Smooth muscle cell (in vitro differentiated cells): ENCODE measurements at regions not wholly inside any gene's neighbourhood (a gene's known extent, or its start where the extent isn't known, plus 50 kb on each side); places are given as distances from the start of the nearest gene placed in this dataset. TPM values are rescaled to one million over a fixed set of nuclear protein-coding genes. Genes with fewer than 3 reads are reported as not detected.

ENCODE experiments used
- DNase-seq: peaks from one replicate; lab custom pipeline; 2025; ENCODE audit not compliant: unreplicated experiment; lab: John Stamatoyannopoulos, UW
- H2AFZ ChIP-seq: fragments of 200-600 bp; sonication (generic); 2 replicates; pipeline ENCODE4 v1.6.0; 2016; ENCODE audit warnings: antibody characterized with exemption, low read depth, mild to moderate bottlenecking
- H3F3A ChIP-seq: fragments of 200-600 bp; sonication (generic); 2 replicates; pipeline ENCODE4 v1.6.0; 2017; ENCODE audit warnings: antibody characterized with exemption, low read depth
- H3K27ac ChIP-seq: fragments of 200-600 bp; sonication (generic); 2 replicates; pipeline ENCODE4 v1.5.1; 2016; ENCODE audit warnings: low read depth, mild to moderate bottlenecking
- H3K27me3 ChIP-seq: fragments of 200-600 bp; sonication (generic); 2 replicates; pipeline ENCODE4 v1.6.1; 2016; ENCODE audit warnings: low read depth, mild to moderate bottlenecking
- H3K36me3 ChIP-seq: fragments of 200-600 bp; sonication (generic); 2 replicates; pipeline ENCODE4 v1.5.1; 2016; ENCODE audit warnings: low read depth
- H3K4me1 ChIP-seq: fragments of 200-600 bp; sonication (generic); 2 replicates; pipeline ENCODE4 v1.5.1; 2016; ENCODE audit warnings: low read depth
- H3K4me2 ChIP-seq: fragments of 200-600 bp; sonication (generic); 2 replicates; pipeline ENCODE4 v1.6.0; 2016; ENCODE audit warnings: mild to moderate bottlenecking
- H3K4me3 ChIP-seq: fragments of 200-600 bp; sonication (generic); 2 replicates; pipeline ENCODE4 v1.5.1; 2016; ENCODE audit warnings: mild to moderate bottlenecking
- H3K79me2 ChIP-seq: fragments of 200-600 bp; sonication (generic); 2 replicates; pipeline ENCODE4 v1.6.0; 2016; ENCODE audit warnings: low read depth, mild to moderate bottlenecking
- H3K9ac ChIP-seq: fragments of 200-600 bp; sonication (generic); 2 replicates; pipeline ENCODE4 v1.6.0; 2016; ENCODE audit warnings: low read depth
- H3K9me3 ChIP-seq: fragments of 200-600 bp; sonication (generic); replicated peaks from 2 replicates; pipeline ENCODE4 v1.5.1; 2016; ENCODE audit warnings: low read depth
- H4K20me1 ChIP-seq: fragments of 200-600 bp; sonication (generic); 2 replicates; pipeline ENCODE4 v1.6.0; 2016; ENCODE audit warnings: low read depth
- WGBS: methylation state at CpG from one replicate; pipeline ENCODE4 v1.1.7; 2016; ENCODE audit warnings: low lambda C conversion rate; 5-methylcytosine and 5-hydroxymethylcytosine counted together
- small RNA-seq: library from RNA; depleted of rRNA; stranded (forward); fragments of <200 nt; gene quantifications from one replicate; pipeline ENCODE3, GENCODE V24; 2014
- TF ChIP-seq, protein P1 (sequence below): fragments of 200-600 bp; sonication (generic); IDR thresholded peaks from 2 replicates; pipeline ENCODE4 v1.5.1; 2017; ENCODE audit warnings: borderline replicate concordance, mild to moderate bottlenecking, antibody characterized with exemption; ENCODE audit not compliant: insufficient read depth, poor library complexity, severe bottlenecking

- peaks cover 4% of the 10 kb centered on the region for H3K4me1 ChIP-seq
- H3K4me2 ChIP-seq = peak overlapping the region; percentile 60
- TF ChIP-seq, protein P1, sequence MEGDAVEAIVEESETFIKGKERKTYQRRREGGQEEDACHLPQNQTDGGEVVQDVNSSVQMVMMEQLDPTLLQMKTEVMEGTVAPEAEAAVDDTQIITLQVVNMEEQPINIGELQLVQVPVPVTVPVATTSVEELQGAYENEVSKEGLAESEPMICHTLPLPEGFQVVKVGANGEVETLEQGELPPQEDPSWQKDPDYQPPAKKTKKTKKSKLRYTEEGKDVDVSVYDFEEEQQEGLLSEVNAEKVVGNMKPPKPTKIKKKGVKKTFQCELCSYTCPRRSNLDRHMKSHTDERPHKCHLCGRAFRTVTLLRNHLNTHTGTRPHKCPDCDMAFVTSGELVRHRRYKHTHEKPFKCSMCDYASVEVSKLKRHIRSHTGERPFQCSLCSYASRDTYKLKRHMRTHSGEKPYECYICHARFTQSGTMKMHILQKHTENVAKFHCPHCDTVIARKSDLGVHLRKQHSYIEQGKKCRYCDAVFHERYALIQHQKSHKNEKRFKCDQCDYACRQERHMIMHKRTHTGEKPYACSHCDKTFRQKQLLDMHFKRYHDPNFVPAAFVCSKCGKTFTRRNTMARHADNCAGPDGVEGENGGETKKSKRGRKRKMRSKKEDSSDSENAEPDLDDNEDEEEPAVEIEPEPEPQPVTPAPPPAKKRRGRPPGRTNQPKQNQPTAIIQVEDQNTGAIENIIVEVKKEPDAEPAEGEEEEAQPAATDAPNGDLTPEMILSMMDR = no peak
- H3K36me3 ChIP-seq = no peaks in the 10 kb centered on the region
- H4K20me1 ChIP-seq = no peaks in the 10 kb centered on the region
- peaks cover 14% of the 10 kb centered on the region for H3F3A ChIP-seq
- no peaks in the 10 kb centered on the region for H3K27me3 ChIP-seq
- H3K4me3 ChIP-seq = no peak overlapping the region
- H3K79me2 ChIP-seq = no peaks in the 10 kb centered on the region
- H2AFZ ChIP-seq = no peak overlapping the region
- no peaks in the 10 kb centered on the region for H3K9me3 ChIP-seq
- DNase-seq = no peak
- 20% methylated on average over 3 of the region's 3 CpGs for WGBS
- no peak overlapping the region for H3K9ac ChIP-seq
- H3K27ac ChIP-seq = peak overlapping the region; percentile 93
Observed at GRCh38 chr9:116100711-116101121, 52.9 kb upstream of the PAPPA start.

- peaks cover 14% of the 10 kb centered on the region for H3F3A ChIP-seq
- peak overlapping the region; percentile 9 for H3K9ac ChIP-seq
- no peak overlapping the region for H2AFZ ChIP-seq
- TF ChIP-seq, protein P1 = no peak
- peak overlapping the region; percentile 24 for H3K4me2 ChIP-seq
- no peak for DNase-seq
- H3K9me3 ChIP-seq = no peaks in the 10 kb centered on the region
- H3K27me3 ChIP-seq = no peaks in the 10 kb centered on the region
- H3K27ac ChIP-seq = peak overlapping the region; percentile 93
- no peaks in the 10 kb centered on the region for H4K20me1 ChIP-seq
- H3K4me1 ChIP-seq = peaks cover 4% of the 10 kb centered on the region
- no peaks in the 10 kb centered on the region for H3K36me3 ChIP-seq
- no peak overlapping the region for H3K4me3 ChIP-seq
- no peaks in the 10 kb centered on the region for H3K79me2 ChIP-seq
- 14% methylated on average over 1 of the region's 1 CpG for WGBS
Observed at GRCh38 chr9:116101516-116101915, 52.1 kb upstream of the PAPPA start.

DNA sequence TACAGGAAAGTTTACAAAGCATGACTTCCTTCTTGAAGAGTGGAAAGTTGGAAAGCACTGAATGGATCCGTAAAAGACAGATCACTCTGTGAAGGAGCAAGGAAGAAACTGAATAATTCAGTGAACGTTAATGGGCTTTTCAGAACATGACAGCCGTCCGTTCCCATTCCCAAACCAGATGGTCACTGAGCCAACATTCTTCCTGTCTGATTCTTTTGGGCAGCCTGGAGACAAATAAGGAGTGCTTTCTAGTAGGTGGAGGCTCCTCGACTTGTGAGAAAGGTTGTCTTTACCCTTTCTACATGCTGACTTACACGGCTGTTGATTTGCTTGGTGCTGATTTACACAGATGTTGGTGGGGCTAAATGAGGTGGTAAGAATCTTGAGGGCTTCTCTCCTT is 51.0 kb upstream of the PAPPA start:
- H3K27ac ChIP-seq = peak overlapping the region; percentile 93
- no peak overlapping the region for H2AFZ ChIP-seq
- H3K79me2 ChIP-seq = no peaks in the 10 kb centered on the region
- DNase-seq = no peak
- TF ChIP-seq, protein P1 = no peak
- WGBS = 96% methylated on average over 6 of the region's 6 CpGs
- no peaks in the 10 kb centered on the region for H4K20me1 ChIP-seq
- no peak overlapping the region for H3K4me3 ChIP-seq
- no peaks in the 10 kb centered on the region for H3K36me3 ChIP-seq
- H3K27me3 ChIP-seq = no peaks in the 10 kb centered on the region
- no peak overlapping the region for H3K4me2 ChIP-seq
- H3K9me3 ChIP-seq = no peaks in the 10 kb centered on the region
- H3K4me1 ChIP-seq = peaks cover 4% of the 10 kb centered on the region
- H3F3A ChIP-seq = peaks cover 14% of the 10 kb centered on the region
- no peak overlapping the region for H3K9ac ChIP-seq

Small RNA genes in the stretch of these regions (small RNA-seq; reads per million reads assigned to genes)
- gene RF00004 = not detected
